HEK293 (cell line): ENCODE measurements at regions not wholly inside any gene's neighbourhood (a gene's known extent, or its start where the extent isn't known, plus 50 kb on each side); places are given as distances from the start of the nearest gene placed in this dataset.

Experiments used
- CTCF ChIA-PET: fragments of 350-600 bp; formaldehyde crosslinking; extraction: SDS; loops from one replicate; lab custom pipeline; 2021; ENCODE audit warnings: antibody characterized with exemption; lab: Yijun Ruan, JAX
- POLR2A ChIA-PET: fragments of 300-600 bp; formaldehyde crosslinking; extraction: SDS; loops from one replicate; lab custom pipeline; 2020; ENCODE audit warnings: antibody characterized with exemption, inconsistent platforms; lab: Yijun Ruan, JAX
- H3K27ac ChIP-seq: fragments of 200-500 bp; sonication (Bioruptor generic); 2 replicates; pipeline ENCODE4 v1.5.1; 2014; ENCODE audit warnings: low read depth, low read length, control low read depth, inconsistent platforms; ENCODE audit errors: extremely low read depth
- H3K36me3 ChIP-seq, 2 experiments: fragments of 200-500 bp in 1 of 2; sonication (Bioruptor generic) in 1 of 2; 1 replicate in 1 of 2; 2 replicates in 1 of 2; pipeline ENCODE4 v1.5.1; 2014 to 2017; ENCODE audit warnings: inconsistent platforms in 2 of 2, low read length in 2 of 2; ENCODE audit not compliant: control insufficient read depth in 2 of 2, insufficient read depth in 1 of 2
- H3K4me1 ChIP-seq: fragments of 200-500 bp; sonication (Bioruptor generic); 2 replicates; pipeline ENCODE4 v1.5.1; 2014; ENCODE audit warnings: mild to moderate bottlenecking, low read length, inconsistent platforms; ENCODE audit not compliant: control insufficient read depth, insufficient read depth
- H3K4me3 ChIP-seq: 2 replicates; pipeline ENCODE4 v1.5.1; 2011; ENCODE audit warnings: low read depth, mild to moderate bottlenecking, control low read depth, low read length, moderate library complexity
- H3K9me3 ChIP-seq: fragments of 200-500 bp; sonication (Bioruptor generic); 2 replicates; pipeline ENCODE4 v1.5.1; 2014; ENCODE audit warnings: low read depth, low read length, inconsistent platforms; ENCODE audit not compliant: control insufficient read depth, insufficient read depth
- BCL6B ChIP-seq: fragments of 450-650 bp; formaldehyde crosslinking; IDR thresholded peaks from 2 replicates; pipeline ENCODE4 v1.5.1; 2017; ENCODE audit warnings: missing biosample characterization, missing genetic modification characterization
- GLIS2 ChIP-seq: fragments of 450-650 bp; formaldehyde crosslinking; IDR thresholded peaks from 2 replicates; pipeline ENCODE4 v1.5.1; 2016; ENCODE audit warnings: missing biosample characterization, missing genetic modification characterization
- KLF7 ChIP-seq: fragments of 450-650 bp; formaldehyde crosslinking; IDR thresholded peaks from 2 replicates; pipeline ENCODE4 v1.5.1; 2016; ENCODE audit warnings: missing biosample characterization, missing genetic modification characterization, borderline replicate concordance
- MZF1 ChIP-seq: fragments of 450-650 bp; formaldehyde crosslinking; IDR thresholded peaks from 2 replicates; pipeline ENCODE4 v1.5.1; 2017; ENCODE audit warnings: missing biosample characterization, missing genetic modification characterization, borderline replicate concordance
- SP7 ChIP-seq: fragments of 450-650 bp; formaldehyde crosslinking; IDR thresholded peaks from 2 replicates; pipeline ENCODE4 v1.5.1; 2016; ENCODE audit warnings: missing biosample characterization, missing genetic modification characterization
- ZBTB49 ChIP-seq: fragments of 450-650 bp; formaldehyde crosslinking; IDR thresholded peaks from 2 replicates; pipeline ENCODE4 v1.5.1; 2016; ENCODE audit warnings: missing biosample characterization, missing genetic modification characterization, low read depth
- ZNF121 ChIP-seq: fragments of 450-650 bp; formaldehyde crosslinking; IDR thresholded peaks from 2 replicates; pipeline ENCODE4 v1.5.1; 2016; ENCODE audit warnings: missing biosample characterization, missing genetic modification characterization
- ZNF184 ChIP-seq: fragments of 450-650 bp; IDR thresholded peaks from 2 replicates; pipeline ENCODE4 v1.5.1; 2018; ENCODE audit warnings: missing biosample characterization, mild to moderate bottlenecking, missing genetic modification characterization
- ZNF23 ChIP-seq: fragments of 450-650 bp; formaldehyde crosslinking; IDR thresholded peaks from 2 replicates; pipeline ENCODE4 v1.5.1; 2016; ENCODE audit warnings: missing biosample characterization, missing genetic modification characterization, borderline replicate concordance
- ZNF274 ChIP-seq, 2 experiments: fragments of 200-500 bp in 1 of 2; fragments of 450-650 bp in 1 of 2; sonication (Bioruptor generic) in 1 of 2; formaldehyde crosslinking in 1 of 2; IDR thresholded peaks; 2 replicates each; pipeline versions ENCODE4 v1.5.1 to v1.6.1; 2014 to 2016; ENCODE audit warnings: borderline replicate concordance in 1 of 2, inconsistent platforms in 1 of 2, low read length in 1 of 2, missing biosample characterization in 1 of 2, missing genetic modification characterization in 1 of 2
- ZNF311 ChIP-seq: fragments of 450-650 bp; formaldehyde crosslinking; IDR thresholded peaks from 2 replicates; pipeline ENCODE4 v1.5.1; 2017; ENCODE audit warnings: missing biosample characterization, missing genetic modification characterization, borderline replicate concordance
- ZNF354C ChIP-seq: fragments of 450-650 bp; formaldehyde crosslinking; IDR thresholded peaks from 2 replicates; pipeline ENCODE4 v1.5.1; 2016; ENCODE audit warnings: missing biosample characterization, missing genetic modification characterization, low read depth, borderline replicate concordance
- ZNF423 ChIP-seq: fragments of 450-650 bp; formaldehyde crosslinking; IDR thresholded peaks from 2 replicates; pipeline ENCODE4 v1.5.1; 2016; ENCODE audit warnings: missing biosample characterization, missing genetic modification characterization
- ZNF433 ChIP-seq: fragments of 450-650 bp; formaldehyde crosslinking; IDR thresholded peaks from 2 replicates; pipeline ENCODE4 v1.5.1; 2016; ENCODE audit warnings: missing biosample characterization, missing genetic modification characterization, low read depth
- ZNF473 ChIP-seq: fragments of 450-650 bp; formaldehyde crosslinking; IDR thresholded peaks from 2 replicates; pipeline ENCODE4 v1.5.1; 2017; ENCODE audit warnings: missing biosample characterization, missing genetic modification characterization
- ZNF513 ChIP-seq: fragments of 450-650 bp; IDR thresholded peaks from 2 replicates; pipeline ENCODE4 v1.5.1; 2018; ENCODE audit warnings: missing biosample characterization, missing genetic modification characterization
- ZNF544 ChIP-seq: fragments of 450-650 bp; formaldehyde crosslinking; IDR thresholded peaks from 2 replicates; pipeline ENCODE4 v1.5.0; 2017; ENCODE audit warnings: missing biosample characterization, missing genetic modification characterization
- ZNF548 ChIP-seq: fragments of 450-650 bp; formaldehyde crosslinking; IDR thresholded peaks from 2 replicates; pipeline ENCODE4 v1.5.1; 2016; ENCODE audit warnings: missing biosample characterization, missing genetic modification characterization
- ZNF561 ChIP-seq: fragments of 450-650 bp; IDR thresholded peaks from 2 replicates; pipeline ENCODE4 v1.5.1; 2018; ENCODE audit warnings: missing biosample characterization, missing genetic modification characterization, borderline replicate concordance
- ZNF585B ChIP-seq: fragments of 450-650 bp; formaldehyde crosslinking; IDR thresholded peaks from 2 replicates; pipeline ENCODE4 v1.5.1; 2016; ENCODE audit warnings: missing biosample characterization, missing genetic modification characterization
- ZNF600 ChIP-seq: fragments of 450-650 bp; formaldehyde crosslinking; IDR thresholded peaks from 2 replicates; pipeline ENCODE4 v1.5.1; 2016; ENCODE audit warnings: missing biosample characterization, missing genetic modification characterization
- ZNF701 ChIP-seq: fragments of 450-650 bp; formaldehyde crosslinking; IDR thresholded peaks from 2 replicates; pipeline ENCODE4 v1.5.1; 2016; ENCODE audit warnings: missing biosample characterization, missing genetic modification characterization
- ZSCAN4 ChIP-seq: fragments of 450-650 bp; formaldehyde crosslinking; IDR thresholded peaks from 2 replicates; pipeline ENCODE4 v1.5.1; 2017; ENCODE audit warnings: missing biosample characterization, missing genetic modification characterization

- TF ChIP-seq ZNF561 (tag by site-specific recombination): no peak
- TF ChIP-seq ZNF23: no peak
- TF ChIP-seq MZF1 (tag by site-specific recombination): no peak
- no peak for TF ChIP-seq ZNF513 (tag by site-specific recombination)
- no peak for TF ChIP-seq ZSCAN4
- TF ChIP-seq ZNF274 (IDR thresholded peaks at IDR 0.05; ENCODE audit: low read length): no peak
- TF ChIP-seq ZNF274 (tag by site-specific recombination; IDR thresholded peaks at IDR 0.05; ENCODE audit: borderline replicate concordance): no peak
- no peak for TF ChIP-seq ZNF701 (tag by site-specific recombination)
- TF ChIP-seq, all 188 proteins: peak for 0
Measured at GRCh38 chr15:62605282-62605681, 437.3 kb upstream of the TPM1 start (continued).

GRCh38 chr15:62606376-62607113, 436.0 kb upstream of the TPM1 start:
- H3K27ac ChIP-seq: no peak overlapping the region

More at GRCh38 chr15:62606376-62607113, 436.0 kb upstream of the TPM1 start:
- no peaks in the 10 kb centered on the region for H3K4me1 ChIP-seq
- H3K9me3 ChIP-seq: no peaks in the 10 kb centered on the region
- no peak overlapping the region for H3K4me3 ChIP-seq
- ChIA-PET POLR2A (no interaction called here), CTCF (interaction anchor here (0.6 to 0.7 kb wide), 2 partner anchors 244 to 953 kb away, joined by 3 to 4 read pairs; no protein-coding TSS in a partner anchor)
- no peaks in the 10 kb centered on the region for H3K36me3 ChIP-seq
- no peak for TF ChIP-seq ZBTB49
- TF ChIP-seq ZNF423: no peak
- no peak for TF ChIP-seq ZNF561 (tag by site-specific recombination)
- no peak for TF ChIP-seq ZNF548
- no peak for TF ChIP-seq ZNF544 (tag by site-specific recombination)
- TF ChIP-seq ZNF184: no peak
- no peak for TF ChIP-seq ZNF600 (tag by site-specific recombination)
- TF ChIP-seq ZNF585B (tag by site-specific recombination): no peak
- TF ChIP-seq SP7 (tag by site-specific recombination): no peak
- no peak for TF ChIP-seq GLIS2 (tag by site-specific recombination)
- no peak for TF ChIP-seq ZNF354C (tag by site-specific recombination)
- TF ChIP-seq ZNF473 (tag by site-specific recombination): no peak
- no peak for TF ChIP-seq ZNF311 (tag by site-specific recombination)
- no peak for TF ChIP-seq ZNF433
- TF ChIP-seq BCL6B (tag by site-specific recombination): no peak
- no peak for TF ChIP-seq KLF7 (tag by site-specific recombination)
- no peak for TF ChIP-seq ZNF121 (tag by site-specific recombination)
